CD4-positive, CD25-positive, alpha-beta regulatory T cell (primary cell): ENCODE measurements at regions not wholly inside any gene's neighbourhood (a gene's known extent, or its start where the extent isn't known, plus 50 kb on each side); places are given as distances from the start of the nearest gene placed in this dataset.

Source experiments
- ATAC-seq, 2 donors: fragments of 150-1000 bp; cut with Tn5 transposase; one replicate each; pipeline ENCODE4 v1.10.0; 2021; ENCODE audit warnings: low read depth in 2 of 2, moderate number of reproducible peaks in 2 of 2, moderate library complexity in 1 of 2
- DNase-seq, 3 donors: peaks; one replicate each; pipeline versions ENCODE4 v3.0.0 to v3.0.0-alpha.2; 2012 to 2022; ENCODE audit warnings: mixed read lengths in 1 of 3
- H3K27ac ChIP-seq: one replicate; pipeline ENCODE4 v1.7.0; 2013; ENCODE audit warnings: mild to moderate bottlenecking, low read length; ENCODE audit not compliant: insufficient read depth, poor library complexity, severe bottlenecking
- H3K27me3 ChIP-seq: one replicate; pipeline ENCODE4 v1.7.0; 2013; ENCODE audit warnings: low read length; ENCODE audit not compliant: control insufficient read depth, insufficient read depth
- H3K36me3 ChIP-seq: one replicate; pipeline ENCODE4 v1.7.0; 2013; ENCODE audit warnings: mild to moderate bottlenecking, low read length, moderate library complexity; ENCODE audit not compliant: control insufficient read depth, insufficient read depth
- H3K4me1 ChIP-seq: 2 replicates; pipeline ENCODE4 v1.7.0; 2013; ENCODE audit warnings: mild to moderate bottlenecking, low read length; ENCODE audit not compliant: insufficient read depth, control insufficient read depth, poor library complexity, severe bottlenecking
- H3K4me3 ChIP-seq: one replicate; pipeline ENCODE4 v1.7.0; 2013; ENCODE audit warnings: low read depth, mild to moderate bottlenecking, low read length, moderate library complexity
- H3K9me3 ChIP-seq, 2 experiments: 1 replicate in 1 of 2; 2 replicates in 1 of 2; pipeline ENCODE4 v1.7.0; 2013; ENCODE audit warnings: low read length in 2 of 2, mild to moderate bottlenecking in 1 of 2, moderate library complexity in 1 of 2; ENCODE audit not compliant: control insufficient read depth in 2 of 2
- H3K27ac Mint-ChIP-seq, 3 donors: one replicate each; pipeline ENCODE4 v1.8.0; 2020 to 2022; ENCODE audit warnings: mild to moderate bottlenecking in 3 of 3, mixed read lengths in 3 of 3, moderate library complexity in 2 of 3
- H3K27me3 Mint-ChIP-seq: one replicate; pipeline ENCODE4 v1.8.0; 2022; ENCODE audit warnings: mild to moderate bottlenecking, mixed read lengths
- H3K36me3 Mint-ChIP-seq: one replicate; pipeline ENCODE4 v1.8.0; 2020; ENCODE audit warnings: mixed read lengths
- H3K4me1 Mint-ChIP-seq, 4 donors: one replicate each; pipeline ENCODE4 v1.8.0; 2020 to 2022; ENCODE audit warnings: mixed read lengths in 4 of 4, mild to moderate bottlenecking in 1 of 4
- H3K4me3 Mint-ChIP-seq, 4 donors: one replicate each; pipeline ENCODE4 v1.8.0; 2020 to 2022; ENCODE audit warnings: mild to moderate bottlenecking in 4 of 4, mixed read lengths in 4 of 4, moderate library complexity in 3 of 4
- H3K9me3 Mint-ChIP-seq, 7 donors: one replicate each; pipeline ENCODE4 v1.8.0; 2020 to 2022; ENCODE audit warnings: mixed read lengths in 7 of 7, mild to moderate bottlenecking in 3 of 7, moderate library complexity in 2 of 7

- Histone ChIP-seq H3K9me3 (no peaks in the 10 kb centered on the region), H3K4me1 (no peaks in the 10 kb centered on the region), H3K4me3 (no peak overlapping the region), H3K36me3 (no peaks in the 10 kb centered on the region), H3K27ac (no peak overlapping the region), H3K27me3 (no peaks in the 10 kb centered on the region)
- Mint-ChIP-seq H3K36me3 (no peaks in the 10 kb centered on the region), H3K27me3 (no peaks in the 10 kb centered on the region), H3K27ac (no peak overlapping the region), H3K4me3 (no peak overlapping the region), H3K9me3 (peaks cover 0 to 4% (median 0%) of the 10 kb centered on the region in 7 donors), H3K4me1 (no peaks in the 10 kb centered on the region)
- DNase-seq: no peak
- no peak for ATAC-seq
Observed at GRCh38 chr5:98128271-98128670, 645.2 kb upstream of the RGMB start.

GRCh38 chr5:98128846-98129245 lies 644.6 kb upstream of the RGMB start:
- Histone ChIP-seq H3K4me3 (no peak overlapping the region), H3K36me3 (no peaks in the 10 kb centered on the region), H3K4me1 (no peaks in the 10 kb centered on the region), H3K27me3 (no peaks in the 10 kb centered on the region), H3K9me3 (no peaks in the 10 kb centered on the region), H3K27ac (no peak overlapping the region)
- ATAC-seq: no peak
- no peak overlapping the region for H3K4me3 Mint-ChIP-seq
- DNase-seq: no peak
- H3K36me3 Mint-ChIP-seq: no peaks in the 10 kb centered on the region
- H3K4me1 Mint-ChIP-seq: no peaks in the 10 kb centered on the region
- H3K9me3 Mint-ChIP-seq: peaks cover 0 to 4% (median 0%) of the 10 kb centered on the region in 7 donors
- no peaks in the 10 kb centered on the region for H3K27me3 Mint-ChIP-seq
- H3K27ac Mint-ChIP-seq: no peak overlapping the region

DNA sequence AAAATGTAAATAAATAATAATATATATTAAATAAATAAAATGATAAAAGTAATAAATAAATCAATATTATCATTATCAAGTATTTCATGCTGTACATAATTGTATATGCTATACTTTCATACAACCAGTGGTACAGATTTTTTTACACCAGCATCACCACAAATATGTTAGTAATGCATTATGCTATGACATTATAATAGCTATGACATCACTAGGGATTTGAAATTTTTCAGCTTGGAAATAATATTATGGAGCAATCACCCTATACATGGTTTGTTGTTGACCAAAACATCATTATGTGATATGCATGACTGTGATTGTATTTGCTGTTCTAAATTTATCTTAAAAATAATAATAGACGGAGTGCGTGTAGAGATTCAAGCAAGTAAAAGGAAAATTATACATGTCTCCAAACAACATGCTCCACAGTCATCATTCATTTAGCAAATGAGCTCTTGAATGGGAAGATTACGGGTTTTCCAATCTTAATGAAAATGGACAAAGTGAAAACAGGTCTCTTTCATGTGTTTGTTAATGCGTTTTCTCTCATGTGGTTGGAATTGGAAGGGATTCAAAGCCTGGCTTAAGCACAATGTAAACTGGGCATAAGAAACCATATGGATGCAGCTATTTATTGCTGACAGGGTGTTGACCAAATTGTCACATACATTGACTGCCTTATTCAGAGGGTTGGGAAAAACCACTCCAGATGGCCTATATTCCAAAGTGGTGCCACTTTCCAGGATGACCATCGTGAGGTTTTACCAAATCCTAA lies 643.0 kb upstream of the RGMB start:
- no peaks in the 10 kb centered on the region for H3K27me3 Mint-ChIP-seq
- no peaks in the 10 kb centered on the region for H3K36me3 ChIP-seq
- no peak for ATAC-seq
- no peaks in the 10 kb centered on the region for H3K4me1 ChIP-seq
- DNase-seq: no peak
- no peaks in the 10 kb centered on the region for H3K9me3 ChIP-seq
- peaks cover 0 to 4% (median 0%) of the 10 kb centered on the region in 7 donors for H3K9me3 Mint-ChIP-seq
- H3K36me3 Mint-ChIP-seq: no peaks in the 10 kb centered on the region
- no peaks in the 10 kb centered on the region for H3K27me3 ChIP-seq
- H3K4me3 Mint-ChIP-seq: no peak overlapping the region
- H3K27ac Mint-ChIP-seq: no peak overlapping the region
- no peak overlapping the region for H3K4me3 ChIP-seq
- no peak overlapping the region for H3K27ac ChIP-seq
- no peaks in the 10 kb centered on the region for H3K4me1 Mint-ChIP-seq

DNA sequence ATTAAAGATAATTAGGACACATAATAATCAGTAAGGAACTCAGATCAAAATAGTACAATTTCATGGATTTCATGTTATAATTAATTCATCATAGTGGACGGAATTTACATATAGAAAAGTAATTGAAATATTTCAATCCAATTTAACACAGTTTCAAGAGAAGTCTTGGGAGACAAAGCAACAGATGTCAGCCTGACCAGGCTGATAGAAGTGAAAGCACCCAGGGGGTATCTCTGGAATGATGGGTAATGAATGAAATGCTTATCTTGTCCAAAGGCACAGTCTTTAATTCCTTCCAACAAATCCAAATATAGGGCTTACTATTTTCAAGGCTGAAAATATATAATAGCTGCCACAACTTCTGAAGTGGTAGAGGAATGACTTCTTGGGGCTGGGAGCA lies 629.3 kb upstream of the RGMB start:
- ATAC-seq (no peak), DNase-seq (no peak)
- Histone ChIP-seq H3K4me3 (no peak overlapping the region), H3K36me3 (no peaks in the 10 kb centered on the region), H3K9me3 (no peaks in the 10 kb centered on the region), H3K27me3 (no peaks in the 10 kb centered on the region), H3K27ac (no peak overlapping the region), H3K4me1 (no peaks in the 10 kb centered on the region)
- Mint-ChIP-seq H3K27me3 (no peaks in the 10 kb centered on the region), H3K4me3 (no peak overlapping the region), H3K36me3 (no peaks in the 10 kb centered on the region), H3K27ac (no peak overlapping the region), H3K4me1 (no peaks in the 10 kb centered on the region), H3K9me3 (peaks cover 0 to 7% (median 0%) of the 10 kb centered on the region in 7 donors)

DNA sequence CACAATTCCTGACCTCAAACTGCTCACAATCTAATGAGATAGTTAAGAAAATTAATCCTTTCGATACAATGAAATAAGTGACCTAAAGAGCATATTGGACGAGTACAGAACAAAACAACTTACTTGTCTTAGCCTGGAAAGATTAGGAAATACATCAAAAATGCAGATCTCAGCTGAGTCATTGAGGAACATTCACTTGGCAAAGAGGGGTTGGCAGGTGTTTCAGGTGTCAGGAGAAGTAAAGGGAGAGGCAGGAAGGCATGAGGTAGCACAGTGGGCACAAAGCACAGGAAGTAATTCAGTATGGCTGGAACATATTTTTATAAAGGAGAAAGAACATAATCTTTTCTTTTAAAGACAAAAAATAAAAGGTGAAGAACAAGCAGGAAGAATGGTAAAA lies 628.8 kb upstream of the RGMB start:
- Mint-ChIP-seq H3K27me3 (no peaks in the 10 kb centered on the region), H3K9me3 (peaks cover 0 to 7% (median 0%) of the 10 kb centered on the region in 7 donors), H3K4me3 (no peak overlapping the region), H3K4me1 (no peaks in the 10 kb centered on the region), H3K36me3 (no peaks in the 10 kb centered on the region), H3K27ac (no peak overlapping the region)
- H3K27me3 ChIP-seq: no peaks in the 10 kb centered on the region
- no peak overlapping the region for H3K27ac ChIP-seq
- H3K4me1 ChIP-seq: no peaks in the 10 kb centered on the region
- ATAC-seq: no peak
- no peak overlapping the region for H3K4me3 ChIP-seq
- DNase-seq: no peak
- no peaks in the 10 kb centered on the region for H3K36me3 ChIP-seq
- H3K9me3 ChIP-seq: no peaks in the 10 kb centered on the region

GRCh38 chr5:98157368-98157767 lies 616.1 kb upstream of the RGMB start:
- DNase-seq (no peak), ATAC-seq (no peak)
- Mint-ChIP-seq H3K4me1 (no peaks in the 10 kb centered on the region), H3K4me3 (no peak overlapping the region), H3K9me3 (peaks cover 0 to under 1% (median 0%) of the 10 kb centered on the region in 7 donors), H3K36me3 (no peaks in the 10 kb centered on the region), H3K27me3 (no peaks in the 10 kb centered on the region), H3K27ac (no peak overlapping the region)
- Histone ChIP-seq H3K9me3 (no peaks in the 10 kb centered on the region), H3K36me3 (no peaks in the 10 kb centered on the region), H3K27ac (no peak overlapping the region), H3K27me3 (no peaks in the 10 kb centered on the region), H3K4me3 (no peak overlapping the region), H3K4me1 (no peaks in the 10 kb centered on the region)

- H3K36me3 ChIP-seq: no peaks in the 10 kb centered on the region
- H3K27ac ChIP-seq: no peak overlapping the region
- H3K4me3 Mint-ChIP-seq: no peak overlapping the region
- H3K4me3 ChIP-seq: no peak overlapping the region
- no peaks in the 10 kb centered on the region for H3K4me1 ChIP-seq
- no peaks in the 10 kb centered on the region for H3K9me3 Mint-ChIP-seq
- H3K27me3 Mint-ChIP-seq: no peaks in the 10 kb centered on the region
- H3K27ac Mint-ChIP-seq: no peak overlapping the region
- DNase-seq (no peak), ATAC-seq (no peak)
- H3K9me3 ChIP-seq: no peaks in the 10 kb centered on the region
- H3K27me3 ChIP-seq: no peaks in the 10 kb centered on the region
- H3K36me3 Mint-ChIP-seq: no peaks in the 10 kb centered on the region
- no peaks in the 10 kb centered on the region for H3K4me1 Mint-ChIP-seq
Observed at GRCh38 chr5:98158440-98158839, 615.0 kb upstream of the RGMB start.

DNA sequence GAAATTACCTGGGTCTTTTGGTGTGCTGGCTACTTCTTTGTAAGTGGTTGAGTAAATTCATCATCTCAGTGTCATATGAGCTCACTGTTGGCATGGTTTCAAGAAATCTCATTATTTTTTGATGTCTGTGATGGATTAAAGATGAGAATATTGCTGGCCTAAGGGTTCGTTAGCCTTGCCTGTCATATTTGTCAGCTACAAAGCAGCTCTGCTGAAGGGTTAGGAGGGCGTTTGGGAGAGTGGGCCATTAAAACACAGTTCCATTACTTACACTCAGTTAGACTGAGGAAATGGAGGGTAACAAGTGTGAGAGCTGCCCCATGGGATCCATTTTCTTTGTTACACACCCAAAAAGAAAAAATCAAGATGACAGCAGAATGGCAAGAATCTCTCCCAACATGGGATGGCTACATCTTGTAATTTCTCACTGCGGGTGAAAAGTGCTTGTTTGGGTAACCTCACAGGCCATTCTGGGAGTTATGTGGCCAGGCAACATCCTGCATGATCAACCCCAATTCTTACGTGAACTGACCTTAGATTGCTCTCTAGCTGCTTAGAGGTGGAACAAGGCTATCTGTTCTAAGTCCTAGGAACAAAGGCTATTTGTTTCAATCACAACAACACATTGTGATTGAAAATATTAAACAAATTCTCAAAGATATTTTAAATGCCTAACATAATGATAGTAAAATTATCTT lies 609.5 kb upstream of the RGMB start:
- Mint-ChIP-seq H3K9me3 (peaks cover 0 to 2% (median 0%) of the 10 kb centered on the region in 7 donors), H3K4me3 (no peak overlapping the region), H3K36me3 (no peaks in the 10 kb centered on the region), H3K27ac (no peak overlapping the region), H3K4me1 (no peaks in the 10 kb centered on the region), H3K27me3 (no peaks in the 10 kb centered on the region)
- Histone ChIP-seq H3K9me3 (no peaks in the 10 kb centered on the region), H3K27me3 (no peaks in the 10 kb centered on the region), H3K36me3 (no peaks in the 10 kb centered on the region), H3K4me1 (no peaks in the 10 kb centered on the region), H3K27ac (no peak overlapping the region), H3K4me3 (no peak overlapping the region)
- no peak for DNase-seq
- ATAC-seq: no peak
